GM19467 (cell line): ENCODE measurements at regions not wholly inside any gene's neighbourhood (a gene's known extent, or its start where the extent isn't known, plus 50 kb on each side); places are given as distances from the start of the nearest gene placed in this dataset.
A peak's percentile ranks its signal among the peaks of the same experiment; 100 is the strongest.

Experiments
- ATAC-seq: cut with Tn5 transposase; IDR thresholded peaks from one replicate; pipeline ENCODE4 v1.9.1; 2021; ENCODE audit warnings: mild to moderate bottlenecking, moderate library complexity; ENCODE audit not compliant: unreplicated experiment

- no peak for ATAC-seq
Measured at GRCh38 chr9:31067418-31067817, 1317.0 kb upstream of the ACO1 start.

- ATAC-seq: no peak
Measured at GRCh38 chr9:31071606-31072286, 1312.7 kb upstream of the ACO1 start.

GRCh38 chr9:31078175-31078574 is 1306.3 kb upstream of the ACO1 start:
- ATAC-seq: no peak

- no peak for ATAC-seq
Measured at GRCh38 chr9:31084350-31084749, 1300.1 kb upstream of the ACO1 start.

GRCh38 chr9:31089549-31090221 is 1294.8 kb upstream of the ACO1 start:
- no peak for ATAC-seq

- no peak for ATAC-seq
Measured at GRCh38 chr9:31100311-31100710, 1284.1 kb upstream of the ACO1 start.

GRCh38 chr9:31103836-31104235 is 1280.6 kb upstream of the ACO1 start:
- ATAC-seq: no peak

- ATAC-seq: no peak
Measured at GRCh38 chr9:31104249-31104648, 1280.2 kb upstream of the ACO1 start.

GRCh38 chr9:31112491-31112890 is 1272.0 kb upstream of the ACO1 start:
- ATAC-seq: no peak

GRCh38 chr9:31114346-31114745 is 1270.1 kb upstream of the ACO1 start:
- no peak for ATAC-seq

GRCh38 chr9:31119890-31120454 is 1264.5 kb upstream of the ACO1 start:
- no peak for ATAC-seq

- no peak for ATAC-seq
Measured at GRCh38 chr9:31124389-31124788, 1260.1 kb upstream of the ACO1 start.

- no peak for ATAC-seq
Measured at GRCh38 chr9:31135567-31135966, 1248.9 kb upstream of the ACO1 start.

- ATAC-seq: no peak
Measured at GRCh38 chr9:31136524-31136923, 1247.9 kb upstream of the ACO1 start.

- no peak for ATAC-seq
Measured at GRCh38 chr9:31137176-31138160, 1247.0 kb upstream of the ACO1 start.

- ATAC-seq: no peak
Measured at GRCh38 chr9:31140316-31140715, 1244.1 kb upstream of the ACO1 start.

GRCh38 chr9:31142456-31142855 is 1242.0 kb upstream of the ACO1 start:
- no peak for ATAC-seq

- no peak for ATAC-seq
Measured at GRCh38 chr9:31144614-31145013, 1239.8 kb upstream of the ACO1 start.

- ATAC-seq: peak; percentile 91
Measured at GRCh38 chr9:31146485-31147166, 1237.8 kb upstream of the ACO1 start.

- peak; percentile 66 for ATAC-seq
Measured at GRCh38 chr9:31153250-31153840, 1231.1 kb upstream of the ACO1 start.
